ENCODE measurements at regions not wholly inside any gene's neighbourhood (a gene's known extent, or its start where the extent isn't known, plus 50 kb on each side); places are given as distances from the start of the nearest gene placed in this dataset.
"Not testable (repeated sequence)": the region's sequence is repeated elsewhere in the genome, so short reads cannot be mapped to it uniquely, and the experiment has no call there.

DNA sequence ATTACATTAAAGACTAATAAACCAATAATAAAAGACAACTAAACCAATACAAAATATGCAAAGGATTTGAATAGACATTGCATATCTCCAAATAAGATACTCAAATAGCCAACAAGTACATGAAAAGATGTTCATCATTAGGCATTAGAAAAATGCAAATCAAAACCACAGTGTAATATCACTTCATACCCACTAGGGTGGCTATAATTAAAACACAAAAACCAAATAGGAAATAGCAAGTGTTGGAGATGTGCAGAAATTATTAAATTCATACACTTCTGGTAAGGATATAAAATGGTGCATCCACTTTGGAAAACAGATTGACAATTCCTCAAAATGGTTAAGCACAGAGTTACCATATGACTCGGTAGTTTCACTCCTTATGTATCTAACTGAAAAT is 860.8 kb upstream of the DIAPH2 start:
- DNase-seq: no peak

DNA sequence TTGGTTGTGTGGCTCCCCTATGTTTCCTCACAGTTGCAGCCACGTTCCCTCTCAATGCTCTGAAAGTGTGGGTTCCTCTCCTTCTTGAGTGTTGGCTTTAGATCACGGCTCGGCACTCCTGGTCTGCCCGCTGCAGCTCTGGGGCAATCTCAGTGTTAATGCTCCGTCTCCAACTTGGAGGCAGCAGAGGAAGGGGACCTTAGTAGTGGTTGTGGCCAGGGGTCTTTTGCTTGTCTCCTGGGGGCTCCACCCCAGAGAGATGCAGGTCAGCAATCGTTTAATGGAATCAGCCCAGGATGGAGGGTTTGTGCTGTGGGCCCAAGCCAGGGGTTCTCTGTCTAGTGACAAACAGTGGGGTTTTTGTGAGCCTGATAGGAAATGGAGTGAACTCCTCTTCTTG is 849.4 kb upstream of the DIAPH2 start:
- DNase-seq: no peak

DNA sequence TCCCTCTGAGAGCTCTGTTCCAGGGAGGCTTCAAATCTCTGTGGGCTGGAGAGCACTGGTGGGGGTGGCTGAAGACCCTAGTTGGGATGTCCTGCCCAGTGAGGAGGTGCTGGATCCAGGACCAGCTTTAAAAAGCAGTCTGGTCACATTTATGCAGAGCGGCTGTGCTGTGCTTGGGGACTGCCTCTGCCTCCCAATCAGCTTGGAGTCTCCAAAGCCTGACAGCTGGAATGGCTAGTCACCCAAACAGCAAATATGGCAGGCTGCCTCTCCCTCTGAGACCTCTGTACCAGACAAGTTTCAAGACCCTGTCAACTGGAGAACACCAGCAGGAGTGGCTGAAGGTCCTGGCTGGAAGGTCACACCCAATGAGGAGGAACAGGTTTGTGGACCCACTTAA is 848.1 kb upstream of the DIAPH2 start:
- no peak for DNase-seq

DNA sequence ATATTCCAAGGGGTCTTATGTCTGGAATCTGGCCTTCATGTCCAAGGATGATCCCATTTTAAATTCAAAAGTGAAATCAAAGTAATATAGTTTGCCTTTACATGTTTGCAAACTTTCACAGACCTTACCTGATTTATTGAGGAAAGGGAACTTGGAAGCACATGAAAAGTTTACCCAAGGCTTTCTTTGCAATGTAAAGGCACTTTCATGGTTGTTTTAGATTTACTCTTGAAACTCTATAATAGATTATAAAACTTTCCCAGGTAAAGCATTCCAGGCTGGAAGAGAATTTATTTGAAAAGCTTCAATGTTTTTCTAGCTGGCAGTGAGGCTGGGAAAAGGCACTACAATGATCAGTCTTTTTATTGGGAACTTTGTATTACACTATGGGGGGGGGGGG is 842.8 kb upstream of the DIAPH2 start:
- no peak for DNase-seq

DNA sequence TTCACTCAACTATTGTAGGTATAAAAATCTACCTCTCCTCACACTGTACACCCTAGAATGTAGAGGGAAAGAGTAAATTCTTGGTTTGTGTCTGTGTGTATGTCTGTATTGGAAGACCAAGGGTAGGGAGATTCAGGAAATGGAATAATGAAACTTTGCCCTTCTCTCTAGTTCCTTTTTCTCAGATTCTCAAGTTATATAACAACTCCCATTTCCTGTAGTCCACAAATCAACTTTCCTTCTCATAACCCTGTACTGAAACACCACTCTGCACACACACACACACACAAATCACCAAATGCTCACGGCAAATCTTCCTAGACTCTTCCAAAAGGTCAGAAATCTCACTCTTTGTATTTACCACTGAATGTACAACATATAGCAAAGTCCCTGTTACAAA is 824.5 kb upstream of the DIAPH2 start:
- no peak for DNase-seq

DNA sequence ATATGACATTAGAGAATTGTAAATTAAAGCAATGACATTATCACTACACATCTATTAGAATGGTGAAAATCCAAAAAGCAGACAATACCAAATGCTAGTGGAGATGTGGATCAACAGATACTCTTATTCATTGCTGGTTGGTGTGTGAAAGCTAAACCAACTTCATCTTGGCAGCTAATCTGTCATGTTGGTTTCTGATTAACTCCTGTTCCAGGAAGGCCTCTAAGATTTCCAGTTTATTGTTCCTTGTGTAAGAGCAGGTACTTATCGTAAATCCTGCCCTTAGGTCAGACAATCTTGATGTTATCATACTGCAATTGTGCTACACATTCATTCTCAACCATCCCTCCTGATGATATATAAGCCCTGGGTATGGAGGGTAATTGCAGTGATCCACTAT is 809.0 kb upstream of the DIAPH2 start:
- DNase-seq: no peak

DNA sequence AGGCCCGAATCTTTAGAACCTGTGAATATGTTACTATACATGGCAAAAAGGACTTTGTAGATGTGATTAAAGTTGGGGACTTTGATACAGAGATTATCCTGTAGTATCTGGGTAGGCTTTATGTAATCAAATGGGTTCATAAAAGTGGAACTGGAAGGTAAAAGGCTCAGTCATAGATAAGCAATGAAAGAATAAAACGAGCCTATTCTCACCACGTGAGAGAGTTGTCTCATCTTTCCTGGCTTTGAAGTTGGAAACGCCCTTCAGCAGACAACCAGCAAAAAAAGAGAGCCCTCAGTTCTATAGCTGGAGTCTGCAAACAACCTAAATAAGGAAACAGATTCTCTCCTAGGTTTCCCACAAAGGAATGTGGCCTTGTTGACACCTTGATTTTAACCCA is 805.8 kb upstream of the DIAPH2 start:
- no peak for DNase-seq

DNA sequence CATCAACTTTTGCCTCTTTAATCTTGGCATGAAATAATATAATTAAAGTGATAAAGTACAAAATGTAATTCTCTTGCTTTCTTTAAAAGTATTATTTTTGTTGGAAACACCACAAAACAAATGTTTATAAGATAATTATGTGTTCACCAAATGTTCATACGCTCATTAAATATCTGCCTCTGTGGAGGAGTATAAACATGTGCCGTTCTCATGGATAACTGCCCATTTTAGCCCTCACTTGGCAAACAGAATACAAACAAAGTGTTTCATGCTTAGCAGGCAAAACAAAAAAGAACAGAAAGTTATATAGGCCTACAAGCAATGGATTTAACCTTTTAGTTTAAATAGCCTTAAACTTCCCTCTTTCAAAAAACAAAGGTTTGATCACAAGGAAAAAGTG is 800.5 kb upstream of the DIAPH2 start:
- no peak for DNase-seq

DNA sequence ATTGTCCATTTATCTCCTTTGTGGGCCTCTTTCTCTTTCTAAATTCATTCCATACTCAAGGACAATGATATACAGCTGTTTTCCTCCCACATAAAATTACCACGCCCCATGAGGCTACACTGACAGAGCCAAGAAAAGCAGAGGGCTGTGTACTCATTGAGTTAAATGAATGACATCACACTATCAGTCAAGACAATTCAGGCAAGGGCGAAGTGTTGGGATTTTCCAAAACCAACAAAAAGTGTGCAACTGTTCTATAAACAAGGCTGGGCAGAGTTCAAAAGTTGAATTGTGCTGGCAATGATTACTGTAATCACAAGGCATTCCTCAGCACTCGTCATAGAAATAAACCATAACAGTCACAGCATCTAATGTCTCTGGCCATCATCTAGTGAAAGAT is 799.6 kb upstream of the DIAPH2 start:
- DNase-seq: no peak

DNA sequence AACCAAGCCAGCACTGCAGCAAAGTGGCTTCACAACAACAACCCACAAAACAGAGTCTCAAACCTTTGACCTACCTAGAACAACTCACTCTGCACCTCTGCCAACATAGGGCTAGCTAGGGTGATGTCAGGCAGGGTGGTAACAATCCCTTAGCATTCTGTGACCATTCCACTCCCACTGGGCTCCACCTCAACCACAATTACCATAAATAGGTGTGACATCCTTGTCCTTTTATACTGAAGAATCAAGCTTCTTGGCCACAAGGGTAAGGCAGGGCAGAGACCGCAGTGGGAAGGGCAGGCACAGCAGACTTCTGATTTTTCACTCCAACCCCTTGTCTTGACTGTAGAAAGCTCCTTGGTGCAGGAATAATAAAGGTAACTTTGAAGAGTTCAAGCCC is 795.4 kb upstream of the DIAPH2 start:
- no peak for DNase-seq

DNA sequence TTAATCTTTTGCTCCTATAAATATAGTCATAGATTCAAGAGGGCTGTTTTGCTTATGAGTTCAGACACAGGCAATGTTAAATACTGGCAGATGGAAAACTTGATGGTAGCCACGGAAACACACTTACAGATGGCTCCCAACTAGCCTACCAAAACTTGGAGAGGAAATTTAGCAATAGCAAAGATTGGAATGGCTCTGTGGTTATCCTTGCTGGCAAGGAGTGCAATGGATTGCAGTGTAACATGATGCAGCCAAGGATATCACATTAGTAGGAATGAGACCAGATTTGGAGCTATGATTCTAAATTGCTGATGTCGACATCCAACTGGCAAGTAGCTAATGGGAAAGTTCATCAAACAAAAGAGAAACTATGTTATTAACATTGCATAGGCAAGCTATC is 791.0 kb upstream of the DIAPH2 start:
- no peak for DNase-seq

DNA sequence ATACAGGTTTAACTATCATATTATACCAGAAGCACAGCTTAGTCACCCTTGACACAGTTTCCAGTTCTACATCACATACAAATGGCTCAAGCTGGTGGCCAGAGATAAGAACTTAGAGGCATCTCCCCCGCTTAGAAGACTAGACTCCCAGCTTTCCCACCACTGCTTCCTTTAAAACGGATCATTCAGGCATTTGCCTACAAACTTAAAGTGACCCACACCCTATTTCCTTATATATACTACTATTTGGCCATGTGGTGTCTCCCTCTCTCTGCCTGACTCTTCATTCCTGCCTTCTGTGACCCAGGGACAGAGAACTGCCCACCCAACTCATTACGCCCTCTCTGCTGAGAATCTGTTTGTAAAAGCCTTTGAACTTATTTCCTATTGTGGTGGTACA is 781.2 kb upstream of the DIAPH2 start:
- no peak for DNase-seq

DNA sequence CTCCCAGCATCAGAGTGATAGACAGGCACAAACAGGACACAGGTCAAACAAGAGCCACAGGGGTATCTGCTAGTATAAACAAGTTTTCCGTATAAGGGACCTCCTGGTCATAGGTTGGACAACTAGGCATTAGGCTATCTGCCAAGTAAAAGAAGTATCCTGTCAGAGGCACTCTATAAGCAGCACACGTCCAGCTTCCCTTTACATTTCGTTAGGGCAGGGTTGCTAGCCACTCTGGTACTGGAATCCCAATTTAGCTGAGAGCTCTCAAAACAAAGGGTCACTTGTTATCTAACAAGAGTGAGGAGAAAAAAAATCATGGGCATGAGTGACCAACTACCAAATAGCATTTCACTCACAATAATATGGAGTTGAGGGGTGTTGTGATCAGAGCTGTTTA is 780.7 kb upstream of the DIAPH2 start:
- no peak for DNase-seq

DNA sequence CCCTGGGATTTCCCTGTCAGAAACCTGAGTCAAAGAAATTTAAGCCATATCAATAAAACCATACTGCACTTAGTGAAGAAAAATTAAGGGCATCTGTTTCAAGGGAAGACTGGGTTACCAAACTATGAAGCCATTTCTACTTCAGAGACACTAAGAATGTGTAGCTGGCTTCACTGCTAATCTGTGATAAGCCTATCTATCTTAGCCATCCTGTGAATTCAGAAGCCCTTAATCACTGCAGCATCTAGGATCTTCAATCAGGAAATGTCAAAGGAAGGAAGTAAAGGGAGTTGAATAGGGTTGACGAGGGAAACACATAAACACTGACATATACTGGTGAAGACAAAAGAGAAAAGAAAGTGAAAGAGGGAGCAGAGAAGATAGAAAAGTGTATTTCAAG is 777.6 kb upstream of the DIAPH2 start:
- no peak for DNase-seq

DNA sequence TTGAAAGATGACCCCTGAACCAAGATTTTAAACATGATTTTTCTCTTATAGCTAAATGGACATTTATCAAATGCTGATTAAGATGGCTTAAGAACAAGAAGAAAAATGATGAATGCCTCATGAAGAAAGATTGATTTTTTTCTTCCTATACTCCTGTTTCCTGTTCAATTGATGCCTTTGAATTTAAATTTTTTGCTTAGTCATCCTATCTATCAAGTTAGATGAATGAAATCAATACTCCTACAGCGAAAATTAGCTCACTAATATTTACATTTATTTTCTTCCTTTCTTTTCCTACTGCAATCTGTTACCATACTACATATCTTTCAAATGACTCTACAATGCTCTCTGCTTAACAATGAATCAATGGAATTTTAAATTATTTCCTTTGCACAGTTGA is 773.6 kb upstream of the DIAPH2 start:
- no peak for DNase-seq

DNA sequence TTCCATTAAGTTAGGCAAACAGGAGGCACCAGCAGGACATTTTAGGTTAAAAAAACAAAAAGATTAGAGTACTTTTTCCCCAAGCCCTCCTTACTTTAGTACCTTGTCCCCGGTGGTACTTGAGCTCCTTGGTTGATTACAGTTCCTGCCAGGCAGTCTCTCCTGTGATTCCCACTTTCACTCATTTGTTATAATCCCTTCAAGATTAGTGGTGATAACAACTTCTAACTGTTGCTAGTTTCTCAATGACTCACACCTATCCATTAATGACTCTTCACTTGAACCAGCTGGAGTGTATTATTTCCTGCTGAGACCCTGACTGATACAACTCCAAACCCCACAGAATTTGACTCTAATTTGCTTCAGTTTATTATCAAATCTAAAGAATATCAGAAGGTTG is 765.0 kb upstream of the DIAPH2 start:
- peak; percentile 35 for DNase-seq

DNA sequence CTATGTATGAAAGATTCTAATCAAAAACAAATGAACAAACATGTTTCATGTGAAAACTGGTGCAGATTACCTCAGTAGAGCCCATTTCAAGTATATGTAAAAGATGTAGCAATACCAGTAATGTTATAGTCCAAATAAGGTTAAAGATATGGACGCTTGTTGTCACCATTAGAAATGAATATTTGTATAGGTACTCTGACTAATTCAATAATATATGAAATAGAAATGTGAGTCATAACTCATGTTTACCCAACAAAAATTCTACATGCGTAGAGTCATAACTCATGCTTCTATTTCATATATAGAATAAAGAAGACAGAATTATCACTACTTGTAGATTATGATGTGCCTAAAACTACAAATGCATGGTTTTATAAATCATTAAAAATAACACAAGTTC is 739.1 kb upstream of the DIAPH2 start:
- DNase-seq: no peak

DNA sequence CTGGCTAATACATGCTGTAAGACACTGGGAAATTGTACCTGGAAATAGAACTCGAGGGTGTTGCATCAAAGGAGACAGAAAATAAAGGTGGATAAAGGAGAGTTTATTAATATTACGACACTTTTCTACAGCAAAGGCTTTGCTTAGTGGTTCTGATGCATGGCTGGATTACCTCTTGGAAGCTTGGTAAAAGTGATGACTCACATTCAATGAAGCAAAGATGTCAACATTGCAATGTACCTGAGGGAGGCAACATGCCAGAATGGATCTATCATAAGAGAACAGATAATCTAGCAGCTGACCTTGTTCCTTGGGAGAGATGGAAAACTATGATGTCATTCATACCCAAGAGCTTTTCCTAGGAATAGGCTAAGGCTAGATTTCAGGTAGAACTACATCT is 735.1 kb upstream of the DIAPH2 start:
- no peak for DNase-seq

DNA sequence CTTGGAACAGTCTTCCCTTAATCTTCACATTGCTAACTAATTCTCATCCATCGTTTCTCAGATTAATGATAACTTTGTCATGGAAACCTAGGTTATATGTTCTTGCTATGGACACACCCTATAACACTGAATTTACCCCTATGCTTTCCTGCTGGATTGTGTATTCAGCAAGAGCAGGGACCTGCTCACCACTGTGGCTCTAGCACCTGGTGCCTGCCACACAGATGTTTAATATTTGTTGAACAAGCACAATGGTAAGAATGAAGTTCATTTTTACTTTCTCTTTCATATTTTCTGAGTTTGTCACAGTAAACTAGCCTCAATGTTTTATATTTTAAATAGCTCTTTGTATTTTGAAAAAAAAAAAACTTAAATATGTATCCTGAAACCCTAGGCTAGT is 734.0 kb upstream of the DIAPH2 start:
- no peak for DNase-seq

DNA sequence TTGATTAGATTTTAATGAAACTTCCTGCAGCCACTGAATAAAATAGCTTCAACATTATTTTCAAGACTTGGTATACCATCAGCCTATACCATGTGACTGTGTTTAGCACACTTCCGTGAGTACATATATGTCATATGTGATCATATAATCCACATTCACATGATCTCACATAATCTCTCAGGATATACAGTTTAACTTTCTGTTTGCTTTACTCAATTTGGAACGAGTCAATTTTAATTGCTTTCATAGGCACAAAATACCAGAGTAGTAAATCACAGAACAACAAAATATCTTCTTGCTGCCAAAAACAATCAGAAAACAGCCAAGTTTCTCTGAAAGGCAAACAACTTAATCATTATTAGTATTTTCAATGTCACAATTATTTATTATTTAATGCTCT is 731.1 kb upstream of the DIAPH2 start:
- no peak for DNase-seq

DNA sequence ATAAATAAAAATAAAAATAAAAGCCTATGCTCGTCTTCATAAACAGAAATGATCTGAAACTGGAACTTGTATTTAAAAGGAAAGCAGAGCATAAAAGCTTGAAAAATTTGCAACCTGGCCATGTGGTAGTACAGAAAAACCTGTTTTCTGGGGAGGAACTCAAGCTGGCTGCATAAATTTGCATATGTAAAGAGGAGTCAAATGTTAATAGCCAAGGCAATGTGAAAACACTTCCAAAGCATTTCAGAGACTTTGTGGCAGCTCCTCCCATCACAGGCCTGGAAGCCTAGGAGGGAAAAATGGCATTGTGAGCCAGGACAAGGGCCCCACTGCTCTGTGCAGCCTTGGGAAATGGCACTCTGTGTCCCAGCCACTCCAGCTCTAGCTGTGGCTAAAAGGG is 727.9 kb upstream of the DIAPH2 start:
- DNase-seq: no peak

DNA sequence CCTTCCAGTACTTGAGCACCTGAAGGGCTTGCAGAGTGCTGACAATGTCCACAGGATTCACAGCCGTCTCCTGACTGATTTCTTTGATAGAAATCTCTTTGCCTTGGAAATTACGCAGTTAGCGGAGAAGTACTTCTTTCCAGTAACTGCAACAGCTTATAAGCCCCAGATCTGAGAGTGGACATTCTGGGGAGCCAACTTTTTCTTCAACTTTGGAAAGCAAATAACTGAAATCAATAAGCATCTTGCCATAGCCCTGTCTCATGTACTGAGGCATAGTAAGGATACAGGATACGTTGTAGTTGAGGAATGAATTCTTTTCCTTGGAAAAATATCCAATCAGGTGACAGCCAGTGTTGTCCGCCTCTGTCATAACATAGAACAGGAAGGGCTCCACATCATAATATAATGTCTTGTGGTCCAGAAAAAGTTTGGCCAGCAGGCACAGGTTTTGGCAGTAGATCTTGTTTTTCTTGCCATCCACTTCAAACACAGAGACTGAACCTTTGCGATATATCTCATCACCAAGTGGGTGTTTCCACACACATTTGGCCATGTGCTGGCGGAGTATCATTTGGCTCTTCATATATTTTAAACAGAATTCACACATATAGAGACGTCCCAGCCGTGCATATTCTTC is 711.1 kb upstream of the DIAPH2 start:
- DNase-seq: not testable (repeated sequence)

DNA sequence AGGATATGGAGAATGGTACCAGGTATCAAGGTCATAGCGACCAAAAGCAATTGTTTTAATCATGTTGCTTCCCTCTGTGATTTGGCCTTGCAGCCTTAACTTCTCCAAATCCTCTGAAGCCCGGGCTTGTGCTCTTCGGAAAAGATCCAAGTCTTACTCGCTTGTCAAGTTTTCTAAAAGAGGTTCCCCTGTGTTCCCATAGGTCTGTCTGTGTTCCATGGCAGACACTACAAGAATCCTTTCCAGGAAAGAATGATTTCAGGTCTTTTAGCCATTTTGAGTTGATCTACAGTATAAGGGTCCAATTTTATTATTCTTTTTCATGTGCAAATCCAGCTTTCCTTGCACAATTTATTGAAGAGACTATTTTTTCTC is 710.6 kb upstream of the DIAPH2 start:
- DNase-seq: no peak

DNA sequence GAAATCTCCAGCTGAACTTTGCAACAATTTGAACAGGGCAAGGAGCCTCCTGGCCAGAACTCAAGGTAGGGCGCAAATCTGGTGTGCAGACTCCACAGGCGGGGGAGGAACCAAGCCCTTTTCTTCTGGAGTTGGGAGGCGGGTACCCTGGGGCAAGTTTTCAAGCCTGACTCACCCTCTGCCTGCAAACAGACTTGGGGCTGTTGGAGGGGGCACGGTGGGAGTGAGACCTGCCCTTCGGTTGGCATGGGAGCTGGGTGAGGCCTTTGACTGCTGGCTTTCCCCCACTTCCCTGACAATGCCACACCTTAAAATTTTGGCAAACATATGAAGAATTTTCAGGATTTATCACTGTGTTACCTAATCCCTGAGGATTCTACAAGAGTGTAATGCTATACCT is 709.8 kb upstream of the DIAPH2 start:
- DNase-seq: no peak

DNA sequence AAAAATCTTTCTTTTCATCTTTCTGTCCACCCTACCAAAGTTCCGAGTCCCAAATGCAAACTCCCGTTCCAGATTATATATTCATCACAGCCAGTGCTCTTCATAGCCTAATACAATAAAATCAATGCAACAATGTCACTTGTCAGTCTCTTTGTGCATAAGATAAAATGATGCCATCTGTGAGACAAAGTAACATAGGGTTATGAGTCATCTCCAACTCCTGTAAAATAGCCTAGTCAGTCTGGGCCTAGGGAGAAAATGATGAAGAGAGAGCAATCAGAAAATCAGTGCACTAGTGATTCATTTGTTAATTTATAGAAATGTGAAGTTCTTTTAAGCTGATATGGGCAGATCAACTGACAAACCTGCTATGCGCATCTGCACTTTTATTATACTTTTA is 689.1 kb upstream of the DIAPH2 start:
- DNase-seq: no peak

DNA sequence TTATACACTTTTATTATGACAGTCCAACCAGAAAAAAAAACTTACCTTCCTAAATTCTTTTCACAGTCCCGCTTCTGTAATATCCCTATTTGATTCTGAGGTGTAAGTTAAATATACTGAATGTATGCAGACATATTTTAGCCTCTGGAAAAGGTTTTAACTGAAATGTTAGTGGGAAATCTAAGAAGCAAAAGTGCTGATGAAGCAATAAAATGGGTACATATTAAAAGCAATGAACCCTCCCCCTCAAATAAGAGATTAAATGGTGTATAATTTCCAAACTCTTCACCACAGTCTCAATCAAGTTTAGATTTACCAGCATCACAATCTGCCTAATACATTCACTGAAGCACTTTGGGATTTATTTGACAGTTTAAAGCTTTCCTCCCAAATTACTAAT is 688.3 kb upstream of the DIAPH2 start:
- DNase-seq: no peak

Measured in activated CD4-positive, alpha-beta T cell treated with anti-CD3 and anti-CD28 coated beads, Interleukin-2, amount 50 U/mL, for 16 hours (primary cell).